ENCODE measurements at regions not wholly inside any gene's neighbourhood (a gene's known extent, or its start where the extent isn't known, plus 50 kb on each side); places are given as distances from the start of the nearest gene placed in this dataset.

DNA sequence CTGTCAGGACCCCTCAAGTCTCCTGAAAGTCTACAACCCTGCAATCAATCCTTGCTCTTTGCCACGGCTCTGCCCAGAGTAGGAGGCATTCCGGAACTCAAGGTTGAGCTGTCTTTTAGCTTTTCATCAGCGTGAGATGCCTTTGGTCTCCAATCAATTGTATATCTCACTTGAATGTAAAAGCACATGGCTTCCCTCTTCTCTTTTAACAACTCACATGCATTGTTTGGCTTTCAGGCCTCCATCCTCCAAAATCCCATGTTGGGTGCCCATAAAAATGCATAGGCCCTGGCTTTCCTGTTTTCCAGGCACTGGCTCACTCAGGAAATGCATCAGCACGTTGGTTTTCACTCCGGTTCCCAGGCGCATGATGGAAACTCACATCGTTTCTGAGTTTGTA, 64.0 kb upstream of the FOXF1 start:
- H3K4me3 ChIP-seq = no peak overlapping the region
- Mint-ChIP-seq H3K4me3 (no peak overlapping the region), H3K27me3 (ENCODE audit: insufficient read depth, low read depth) (peaks cover 3% of the 10 kb centered on the region), H3K36me3 (no peaks in the 10 kb centered on the region), H3K9me3 (no peaks in the 10 kb centered on the region), H3K27ac (no peak overlapping the region), H3K4me1 (no peaks in the 10 kb centered on the region)
- no peaks in the 10 kb centered on the region for H3K79me2 ChIP-seq (ENCODE audit: low read depth)
- no peak overlapping the region for H2AFZ ChIP-seq (replicated peaks)
- no peaks in the 10 kb centered on the region for H4K20me1 ChIP-seq (ENCODE audit: low read depth)
- H3K4me1 ChIP-seq = no peaks in the 10 kb centered on the region
- H3K27me3 ChIP-seq = no peaks in the 10 kb centered on the region
- TF ChIP-seq EZH2 (IDR thresholded peaks at IDR 0.05) = no peak
- no peak for TF ChIP-seq EZH2phosphoT487 (IDR thresholded peaks at IDR 0.05)
- TF ChIP-seq, protein P1, sequence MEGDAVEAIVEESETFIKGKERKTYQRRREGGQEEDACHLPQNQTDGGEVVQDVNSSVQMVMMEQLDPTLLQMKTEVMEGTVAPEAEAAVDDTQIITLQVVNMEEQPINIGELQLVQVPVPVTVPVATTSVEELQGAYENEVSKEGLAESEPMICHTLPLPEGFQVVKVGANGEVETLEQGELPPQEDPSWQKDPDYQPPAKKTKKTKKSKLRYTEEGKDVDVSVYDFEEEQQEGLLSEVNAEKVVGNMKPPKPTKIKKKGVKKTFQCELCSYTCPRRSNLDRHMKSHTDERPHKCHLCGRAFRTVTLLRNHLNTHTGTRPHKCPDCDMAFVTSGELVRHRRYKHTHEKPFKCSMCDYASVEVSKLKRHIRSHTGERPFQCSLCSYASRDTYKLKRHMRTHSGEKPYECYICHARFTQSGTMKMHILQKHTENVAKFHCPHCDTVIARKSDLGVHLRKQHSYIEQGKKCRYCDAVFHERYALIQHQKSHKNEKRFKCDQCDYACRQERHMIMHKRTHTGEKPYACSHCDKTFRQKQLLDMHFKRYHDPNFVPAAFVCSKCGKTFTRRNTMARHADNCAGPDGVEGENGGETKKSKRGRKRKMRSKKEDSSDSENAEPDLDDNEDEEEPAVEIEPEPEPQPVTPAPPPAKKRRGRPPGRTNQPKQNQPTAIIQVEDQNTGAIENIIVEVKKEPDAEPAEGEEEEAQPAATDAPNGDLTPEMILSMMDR (IDR thresholded peaks at IDR 0.05) = no peak
- no peak overlapping the region for H3K27ac ChIP-seq
- H3K4me2 ChIP-seq = no peak overlapping the region
- H3F3A ChIP-seq (ENCODE audit: low read depth) = no peaks in the 10 kb centered on the region
- DNase-seq (ENCODE audit: low spot score) = no peak
- no peaks in the 10 kb centered on the region for H3K9me3 ChIP-seq (ENCODE audit: low read depth)
- H3K36me3 ChIP-seq = no peaks in the 10 kb centered on the region
- no peak overlapping the region for H3K9ac ChIP-seq

DNA sequence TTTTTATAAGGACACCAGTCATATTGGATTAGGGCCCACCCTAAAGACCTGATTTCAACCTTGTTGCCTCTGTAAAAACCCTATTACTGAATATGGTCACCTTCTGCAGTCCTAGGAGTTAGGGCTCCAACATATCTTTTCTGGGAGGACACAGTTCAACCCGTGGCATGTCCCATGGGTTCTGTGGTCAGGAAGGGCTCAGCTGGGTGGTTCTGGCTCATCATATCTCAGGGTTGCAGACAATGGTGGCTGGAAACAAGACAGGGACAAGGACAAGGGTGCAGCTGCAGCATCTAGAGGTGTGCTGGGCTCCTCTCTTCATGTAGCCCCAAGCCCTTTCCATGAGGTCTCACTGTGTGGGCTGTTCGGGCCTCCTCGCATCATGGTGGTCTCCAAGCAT, 63.1 kb upstream of the FOXF1 start:
- H3K36me3 ChIP-seq = no peaks in the 10 kb centered on the region
- TF ChIP-seq EZH2phosphoT487 (IDR thresholded peaks at IDR 0.05) = no peak
- TF ChIP-seq EZH2 (IDR thresholded peaks at IDR 0.05) = no peak
- no peak for DNase-seq (ENCODE audit: low spot score)
- no peaks in the 10 kb centered on the region for H3K27me3 ChIP-seq
- Mint-ChIP-seq H3K4me3 (no peak overlapping the region), H3K27me3 (ENCODE audit: insufficient read depth, low read depth) (peaks cover 4% of the 10 kb centered on the region), H3K36me3 (no peaks in the 10 kb centered on the region), H3K9me3 (no peaks in the 10 kb centered on the region), H3K27ac (no peak overlapping the region), H3K4me1 (no peaks in the 10 kb centered on the region)
- H3K79me2 ChIP-seq (ENCODE audit: low read depth) = no peaks in the 10 kb centered on the region
- H3F3A ChIP-seq (ENCODE audit: low read depth) = no peaks in the 10 kb centered on the region
- H3K9me3 ChIP-seq (ENCODE audit: low read depth) = no peaks in the 10 kb centered on the region
- no peak overlapping the region for H3K9ac ChIP-seq
- H3K4me2 ChIP-seq = no peak overlapping the region
- no peaks in the 10 kb centered on the region for H4K20me1 ChIP-seq (ENCODE audit: low read depth)
- H3K27ac ChIP-seq = no peak overlapping the region
- no peaks in the 10 kb centered on the region for H3K4me1 ChIP-seq
- H2AFZ ChIP-seq (replicated peaks) = no peak overlapping the region
- H3K4me3 ChIP-seq = no peak overlapping the region

DNA sequence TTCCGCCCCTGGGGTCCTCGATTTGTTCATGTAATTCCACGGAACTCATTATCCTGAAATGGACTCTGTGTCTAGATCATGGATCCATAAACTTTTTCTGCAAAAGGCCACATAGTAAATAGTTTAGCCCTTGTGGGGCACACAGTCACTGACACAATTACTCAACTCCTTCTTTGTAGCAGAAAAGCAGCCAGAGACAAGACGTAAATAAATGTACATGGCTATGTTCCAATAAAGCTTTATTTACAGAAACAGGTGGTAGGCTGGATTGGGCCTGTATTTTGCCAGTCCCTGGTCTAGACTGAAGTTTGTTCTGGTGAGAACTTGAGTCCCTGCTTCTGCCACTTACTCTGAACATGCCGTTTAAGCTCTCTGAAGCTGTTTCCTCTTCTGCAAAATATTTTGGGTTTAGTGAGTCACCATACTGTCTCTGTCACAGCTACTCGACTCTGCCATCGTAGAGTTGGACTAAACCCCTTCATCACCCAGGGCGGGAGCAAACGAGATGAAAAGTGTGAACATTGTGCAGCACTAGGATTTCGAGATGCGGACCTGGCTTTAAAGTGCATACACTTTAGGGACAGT, 61.9 kb upstream of the FOXF1 start:
- Histone ChIP-seq H3F3A (ENCODE audit: low read depth) (no peaks in the 10 kb centered on the region), H3K9ac (no peak overlapping the region), H3K79me2 (ENCODE audit: low read depth) (no peaks in the 10 kb centered on the region), H3K36me3 (no peaks in the 10 kb centered on the region), H2AFZ (replicated peaks) (no peak overlapping the region), H3K4me1 (no peaks in the 10 kb centered on the region), H3K27ac (no peak overlapping the region), H3K9me3 (ENCODE audit: low read depth) (no peaks in the 10 kb centered on the region), H3K4me2 (no peak overlapping the region), H3K27me3 (no peaks in the 10 kb centered on the region), H3K4me3 (no peak overlapping the region), H4K20me1 (ENCODE audit: low read depth) (no peaks in the 10 kb centered on the region)
- TF ChIP-seq EZH2phosphoT487 (IDR thresholded peaks at IDR 0.05) (no peak), EZH2 (IDR thresholded peaks at IDR 0.05) (no peak)
- TF ChIP-seq, protein P1 (IDR thresholded peaks at IDR 0.05) = no peak
- no peak overlapping the region for H3K27ac Mint-ChIP-seq
- no peak for DNase-seq (ENCODE audit: low spot score)
- H3K4me3 Mint-ChIP-seq = no peak overlapping the region
- H3K9me3 Mint-ChIP-seq = no peaks in the 10 kb centered on the region
- no peaks in the 10 kb centered on the region for H3K36me3 Mint-ChIP-seq
- H3K27me3 Mint-ChIP-seq (ENCODE audit: insufficient read depth, low read depth) = peaks cover 7% of the 10 kb centered on the region
- no peaks in the 10 kb centered on the region for H3K4me1 Mint-ChIP-seq

DNA sequence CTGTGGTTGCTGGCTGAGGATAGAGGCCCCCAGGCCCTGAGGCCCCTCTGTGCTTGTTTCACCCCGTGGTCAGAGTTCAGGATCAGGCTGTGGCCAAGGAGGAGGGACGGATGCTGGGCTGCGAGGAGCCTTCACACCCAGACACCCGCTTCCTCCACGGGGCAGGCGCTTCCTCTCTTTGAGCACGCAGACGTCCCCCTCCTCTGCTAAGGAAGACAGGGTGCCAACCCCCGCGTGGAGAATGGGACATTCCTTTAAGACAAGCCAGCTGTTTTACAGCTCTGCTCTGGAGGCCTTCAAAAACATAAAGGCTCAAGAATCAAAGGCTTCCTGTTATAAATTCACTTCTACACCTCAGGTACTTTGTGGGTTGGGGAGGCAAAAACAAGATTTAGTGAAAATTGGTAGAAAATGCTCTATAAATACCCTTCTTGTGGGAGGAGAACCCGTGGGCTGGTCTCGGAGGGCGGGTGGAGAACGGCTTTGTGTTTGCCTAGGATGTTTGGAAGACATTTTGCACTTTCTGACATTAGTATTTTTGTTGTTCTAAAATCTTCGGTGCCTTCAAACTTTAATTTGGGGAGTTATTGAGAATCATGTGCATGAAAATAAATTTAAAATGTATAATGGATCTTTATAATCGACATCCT, 60.8 kb upstream of the FOXF1 start:
- no peak for DNase-seq (ENCODE audit: low spot score)
- no peaks in the 10 kb centered on the region for H3K27me3 ChIP-seq
- H3K9me3 ChIP-seq (ENCODE audit: low read depth) = no peaks in the 10 kb centered on the region
- no peaks in the 10 kb centered on the region for H3K36me3 Mint-ChIP-seq
- no peak overlapping the region for H3K4me3 ChIP-seq
- no peak overlapping the region for H3K4me3 Mint-ChIP-seq
- H3K79me2 ChIP-seq (ENCODE audit: low read depth) = no peaks in the 10 kb centered on the region
- TF ChIP-seq EZH2phosphoT487 (IDR thresholded peaks at IDR 0.05) = no peak
- TF ChIP-seq, protein P1 (IDR thresholded peaks at IDR 0.05) = no peak
- TF ChIP-seq EZH2 (IDR thresholded peaks at IDR 0.05) = no peak
- no peaks in the 10 kb centered on the region for H3K4me1 ChIP-seq
- H3K4me2 ChIP-seq = no peak overlapping the region
- no peaks in the 10 kb centered on the region for H4K20me1 ChIP-seq (ENCODE audit: low read depth)
- no peak overlapping the region for H2AFZ ChIP-seq (replicated peaks)
- no peaks in the 10 kb centered on the region for H3K36me3 ChIP-seq
- H3K9me3 Mint-ChIP-seq = no peaks in the 10 kb centered on the region
- no peaks in the 10 kb centered on the region for H3F3A ChIP-seq (ENCODE audit: low read depth)
- no peak overlapping the region for H3K27ac Mint-ChIP-seq
- no peak overlapping the region for H3K27ac ChIP-seq
- H3K27me3 Mint-ChIP-seq (ENCODE audit: insufficient read depth, low read depth) = peaks cover 8% of the 10 kb centered on the region
- no peak overlapping the region for H3K9ac ChIP-seq
- no peaks in the 10 kb centered on the region for H3K4me1 Mint-ChIP-seq

All from neural progenitor cell (in vitro differentiated cells).